OCI-LY3 (cell line): ENCODE measurements at regions not wholly inside any gene's neighbourhood (a gene's known extent, or its start where the extent isn't known, plus 50 kb on each side); places are given as distances from the start of the nearest gene placed in this dataset.

Experiments used
- CTCF ChIP-seq: fragments of 200-600, 300-600 bp; sonication (generic); IDR thresholded peaks from 2 replicates; pipeline ENCODE4 v1.5.1; 2014; ENCODE audit warnings: antibody characterized with exemption, low read length, low read depth
- EZH2phosphoT487 ChIP-seq: fragments of 200-600 bp; shearing (Covaris generic); IDR thresholded peaks from 2 replicates; pipeline ENCODE4 v1.6.1; 2018; ENCODE audit warnings: antibody characterized with exemption, mixed run types, low read depth

GRCh38 chr13:107202371-107203023, 634.6 kb upstream of the ARGLU1 start:
- TF ChIP-seq CTCF = no peak
- TF ChIP-seq EZH2phosphoT487 = no peak
